Cardiac fibroblast (primary cell): ENCODE measurements at regions not wholly inside any gene's neighbourhood (a gene's known extent, or its start where the extent isn't known, plus 50 kb on each side); places are given as distances from the start of the nearest gene placed in this dataset.
"Not testable (repeated sequence)": the region's sequence is repeated elsewhere in the genome, so short reads cannot be mapped to it uniquely, and the experiment has no call there.

Source experiments
- DNase-seq, 2 donors: peaks; one replicate each; pipeline versions ENCODE4 v3.0.0 to v3.0.0-alpha.2; 2010; ENCODE audit warnings: low read depth in 2 of 2
- H3K4me3 ChIP-seq, 2 donors: replicated peaks in 1 of 2; 1 replicate in 1 of 2; 2 replicates in 1 of 2; pipeline ENCODE4 v1.5.1; 2011; ENCODE audit warnings: low read depth in 2 of 2, low read length in 2 of 2, mild to moderate bottlenecking in 2 of 2, moderate library complexity in 1 of 2
- TF ChIP-seq, protein P1 (sequence below): IDR thresholded peaks from one replicate; pipeline ENCODE4 v1.5.1; 2011; ENCODE audit warnings: low read depth, mild to moderate bottlenecking, low read length, inconsistent platforms

DNA sequence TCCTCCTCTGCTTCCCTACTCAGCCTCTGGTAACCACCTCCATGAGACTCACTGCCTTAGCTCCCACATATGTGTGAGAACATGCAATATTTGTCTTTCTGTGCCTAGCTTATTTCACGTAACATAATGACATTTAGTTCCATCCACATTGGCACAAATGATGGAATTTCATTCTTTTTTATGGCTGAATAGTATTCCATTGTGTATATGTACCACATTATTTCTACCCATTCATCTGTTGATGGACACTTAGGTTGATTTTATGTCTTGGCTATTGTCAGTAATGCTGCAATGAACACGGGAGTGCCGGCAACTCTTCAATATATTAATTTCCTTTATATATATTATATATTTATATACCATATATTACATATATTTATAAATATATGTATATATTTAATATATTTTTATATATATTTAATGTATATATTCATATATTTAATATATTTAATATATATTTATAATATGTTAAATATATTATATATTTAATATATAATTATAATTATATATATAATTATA lies 1046.9 kb downstream of the DNAJB9 start:
- no peak overlapping the region for H3K4me3 ChIP-seq
- no peak for DNase-seq
- TF ChIP-seq, protein P1, sequence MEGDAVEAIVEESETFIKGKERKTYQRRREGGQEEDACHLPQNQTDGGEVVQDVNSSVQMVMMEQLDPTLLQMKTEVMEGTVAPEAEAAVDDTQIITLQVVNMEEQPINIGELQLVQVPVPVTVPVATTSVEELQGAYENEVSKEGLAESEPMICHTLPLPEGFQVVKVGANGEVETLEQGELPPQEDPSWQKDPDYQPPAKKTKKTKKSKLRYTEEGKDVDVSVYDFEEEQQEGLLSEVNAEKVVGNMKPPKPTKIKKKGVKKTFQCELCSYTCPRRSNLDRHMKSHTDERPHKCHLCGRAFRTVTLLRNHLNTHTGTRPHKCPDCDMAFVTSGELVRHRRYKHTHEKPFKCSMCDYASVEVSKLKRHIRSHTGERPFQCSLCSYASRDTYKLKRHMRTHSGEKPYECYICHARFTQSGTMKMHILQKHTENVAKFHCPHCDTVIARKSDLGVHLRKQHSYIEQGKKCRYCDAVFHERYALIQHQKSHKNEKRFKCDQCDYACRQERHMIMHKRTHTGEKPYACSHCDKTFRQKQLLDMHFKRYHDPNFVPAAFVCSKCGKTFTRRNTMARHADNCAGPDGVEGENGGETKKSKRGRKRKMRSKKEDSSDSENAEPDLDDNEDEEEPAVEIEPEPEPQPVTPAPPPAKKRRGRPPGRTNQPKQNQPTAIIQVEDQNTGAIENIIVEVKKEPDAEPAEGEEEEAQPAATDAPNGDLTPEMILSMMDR: no peak

DNA sequence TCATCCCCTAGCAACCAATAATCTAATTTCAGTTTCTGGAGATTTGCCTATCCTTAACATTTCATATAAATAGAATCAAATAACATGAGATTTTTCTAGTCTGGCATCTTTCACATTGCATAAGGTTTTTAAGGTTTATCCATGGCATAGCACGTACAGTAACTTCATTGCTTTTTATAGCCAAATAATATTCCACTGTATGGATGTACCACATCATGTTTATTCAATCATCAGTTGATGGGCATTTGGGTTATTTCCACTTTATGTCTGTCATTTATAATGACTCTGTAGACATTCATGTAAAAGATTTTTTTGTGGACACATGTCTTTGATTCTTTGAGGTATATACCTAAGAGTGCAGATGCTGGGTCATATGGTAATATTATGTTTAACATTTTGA lies 1052.6 kb downstream of the DNAJB9 start:
- no peak overlapping the region for H3K4me3 ChIP-seq
- no peak for DNase-seq
- TF ChIP-seq, protein P1: no peak

DNA sequence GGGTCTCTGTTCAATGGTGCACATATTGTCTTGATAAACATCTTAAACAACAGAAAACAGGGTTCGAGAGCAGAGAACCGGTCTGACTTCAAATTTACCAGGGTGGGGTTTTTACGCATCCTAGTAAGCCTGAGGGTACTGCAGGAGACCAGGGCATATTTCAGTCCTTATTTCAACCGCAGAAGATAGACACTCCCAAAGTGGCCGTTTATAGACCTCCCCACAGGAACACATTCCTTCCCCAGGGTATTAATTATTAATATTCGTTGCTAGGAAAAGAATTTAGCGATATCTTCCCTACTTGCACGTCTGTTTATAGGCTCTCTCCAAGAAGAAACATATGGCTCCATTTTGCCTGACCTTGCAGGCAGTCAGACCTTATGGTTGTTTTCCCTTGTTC lies 1063.2 kb downstream of the DNAJB9 start:
- DNase-seq, H3K4me3 ChIP-seq: not testable (repeated sequence)

DNA sequence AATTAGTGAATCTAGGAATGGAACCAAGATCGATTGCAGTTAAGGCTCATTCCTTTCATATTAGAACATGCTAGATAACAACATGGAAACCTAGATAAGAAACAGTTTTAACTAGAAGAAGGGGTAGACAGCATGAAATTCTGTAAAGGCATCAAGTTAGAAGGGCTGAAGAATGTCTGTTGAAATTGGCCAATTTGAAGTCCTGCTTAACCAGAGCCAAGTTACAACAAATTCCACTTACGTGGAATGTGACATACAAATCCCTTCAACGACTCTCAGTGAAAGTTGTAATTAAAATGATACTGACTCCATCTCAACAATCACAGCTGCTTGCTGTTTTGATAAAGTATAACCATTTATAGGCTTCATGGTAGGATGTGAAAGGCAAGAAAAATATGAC lies 1065.7 kb downstream of the DNAJB9 start:
- TF ChIP-seq, protein P1: no peak

DNA sequence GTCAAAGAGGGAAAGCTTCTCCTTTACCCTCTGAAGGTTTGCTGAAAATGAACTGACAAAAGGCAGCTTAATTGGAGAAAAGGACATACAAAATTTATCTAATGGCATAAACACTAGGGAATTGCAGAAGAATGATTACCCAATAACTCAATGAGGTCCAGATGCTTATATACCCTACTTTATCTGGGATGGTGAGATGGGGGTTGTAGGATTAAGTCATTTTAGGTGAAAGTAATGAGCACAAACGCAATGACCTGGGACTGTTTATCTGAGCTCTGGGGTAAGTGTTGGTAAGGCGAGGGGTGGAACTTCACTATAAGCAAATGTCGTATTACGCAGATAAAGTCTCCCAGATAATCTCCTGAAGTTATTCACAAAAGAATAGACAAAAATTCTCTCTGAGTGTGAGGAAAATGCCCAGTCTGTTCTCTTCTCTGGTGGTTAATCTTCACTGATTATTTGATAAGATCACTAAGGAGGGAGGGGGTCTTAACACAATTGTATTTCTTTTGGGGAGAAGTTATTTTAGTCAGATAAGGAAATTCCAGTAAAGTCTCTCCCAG lies 1067.8 kb downstream of the DNAJB9 start:
- H3K4me3 ChIP-seq: no peak overlapping the region
- TF ChIP-seq, protein P1: no peak
- no peak for DNase-seq

More for the DNA sequence above, 1065.7 kb downstream of the DNAJB9 start:
- no peak overlapping the region for H3K4me3 ChIP-seq
- DNase-seq: no peak

DNA sequence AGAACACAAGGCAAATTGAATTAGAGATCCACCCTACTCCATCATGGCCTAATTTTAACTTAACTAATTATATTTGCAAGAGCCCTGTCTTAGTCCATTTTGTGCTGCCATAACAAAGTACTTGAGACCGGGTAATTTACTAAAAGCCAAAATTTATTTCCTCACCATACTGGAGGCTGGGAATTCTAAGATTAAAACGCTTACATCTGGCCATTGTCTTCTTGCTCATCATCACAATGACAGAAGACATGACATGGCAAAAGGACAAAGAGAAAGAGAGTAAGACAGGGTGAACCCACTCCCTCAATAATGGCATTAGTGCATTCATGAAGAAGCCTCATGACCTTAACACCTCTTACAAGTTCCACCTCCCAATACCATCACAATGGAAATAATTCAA lies 1068.6 kb downstream of the DNAJB9 start:
- TF ChIP-seq, protein P1: no peak
- no peak for DNase-seq
- H3K4me3 ChIP-seq: no peak overlapping the region

DNA sequence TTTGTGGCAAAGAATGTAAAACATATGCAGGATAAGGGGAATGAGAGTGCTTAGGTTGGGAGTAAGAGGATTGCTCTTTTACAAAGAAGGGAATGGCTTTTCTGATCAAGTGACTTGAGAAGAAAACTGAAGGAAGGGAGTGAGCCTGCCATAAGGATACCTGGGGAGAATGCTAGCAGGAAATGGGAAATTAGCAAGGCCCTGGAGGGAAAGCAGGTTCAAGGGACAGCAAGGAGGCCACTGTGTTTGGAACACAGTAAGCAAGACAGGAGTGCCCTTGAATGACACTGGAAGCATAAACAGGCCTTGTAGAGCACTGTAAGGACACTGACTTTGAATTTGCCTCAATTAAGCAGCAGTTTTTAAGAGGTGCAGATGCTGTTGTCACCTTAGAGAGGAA lies 1069.9 kb downstream of the DNAJB9 start:
- TF ChIP-seq, protein P1: no peak
- DNase-seq: no peak
- no peak overlapping the region for H3K4me3 ChIP-seq
